CD4-positive, alpha-beta T cell (primary cell): ENCODE measurements at regions not wholly inside any gene's neighbourhood (a gene's known extent, or its start where the extent isn't known, plus 50 kb on each side); places are given as distances from the start of the nearest gene placed in this dataset.

Source experiments
- ATAC-seq: fragments of 200-7000 bp; cut with Tn5 transposase; one replicate; pipeline ENCODE4 v1.10.0; 2022; ENCODE audit warnings: mild to moderate bottlenecking; ENCODE audit not compliant: poor library complexity
- CTCF ChIA-PET: fragments of 350-600 bp; sonication (Branson Sonifier 250); formaldehyde crosslinking; loops from one replicate; lab custom pipeline; 2021; ENCODE audit warnings: antibody characterized with exemption, inconsistent platforms; lab: Charles Lee
- POLR2A ChIA-PET: fragments of 350-600 bp; sonication (Branson Sonifier 250); formaldehyde crosslinking; loops from one replicate; lab custom pipeline; 2021; ENCODE audit warnings: antibody characterized with exemption, inconsistent platforms; lab: Charles Lee
- DNase-seq, 14 experiments: peaks; one replicate each; pipeline ENCODE4 v3.0.0-alpha.2; 2013 to 2020; ENCODE audit warnings: mixed read lengths in 2 of 14
- H3K27ac ChIP-seq, 2 donors: one replicate each; pipeline versions ENCODE4 v1.5.1 to v1.7.0; 2013; ENCODE audit warnings: low read length in 2 of 2, low read depth in 1 of 2, mild to moderate bottlenecking in 1 of 2
- H3K27me3 ChIP-seq, 2 experiments: 1 replicate in 1 of 2; 2 replicates in 1 of 2; pipeline versions ENCODE4 v1.6.1 to v1.7.0; 2013; ENCODE audit warnings: low read length in 2 of 2, control low read depth in 1 of 2, mild to moderate bottlenecking in 1 of 2, moderate library complexity in 1 of 2; ENCODE audit not compliant: insufficient read depth in 2 of 2, control insufficient read depth in 1 of 2
- H3K36me3 ChIP-seq: one replicate; pipeline ENCODE4 v1.6.1; 2013; ENCODE audit warnings: low read length, control low read depth; ENCODE audit not compliant: insufficient read depth
- H3K4me1 ChIP-seq: one replicate; pipeline ENCODE4 v1.6.1; 2013; ENCODE audit warnings: low read length, control low read depth; ENCODE audit not compliant: insufficient read depth
- H3K4me3 ChIP-seq: one replicate; pipeline ENCODE4 v1.5.1; 2013; ENCODE audit warnings: mild to moderate bottlenecking, low read length, moderate library complexity
- H3K9me3 ChIP-seq, 2 experiments: 1 replicate in 1 of 2; 2 replicates in 1 of 2; pipeline versions ENCODE4 v1.6.1 to v1.7.0; 2013; ENCODE audit warnings: low read length in 2 of 2, mild to moderate bottlenecking in 2 of 2, control low read depth in 1 of 2, moderate library complexity in 1 of 2; ENCODE audit not compliant: control insufficient read depth in 1 of 2, insufficient read depth in 1 of 2
- H3K27ac Mint-ChIP-seq: one replicate; pipeline ENCODE4 v1.8.0; 2020; ENCODE audit warnings: mixed read lengths
- H3K27me3 Mint-ChIP-seq: one replicate; pipeline ENCODE4 v1.8.0; 2021; ENCODE audit warnings: mixed read lengths
- H3K36me3 Mint-ChIP-seq: one replicate; pipeline ENCODE4 v1.8.0; 2021; ENCODE audit warnings: low read depth, mixed read lengths
- H3K4me1 Mint-ChIP-seq: one replicate; pipeline ENCODE4 v1.8.0; 2021; ENCODE audit warnings: low read depth, mixed read lengths
- H3K4me3 Mint-ChIP-seq: one replicate; pipeline ENCODE4 v1.8.0; 2020; ENCODE audit warnings: mild to moderate bottlenecking, mixed read lengths
- H3K9me3 Mint-ChIP-seq: one replicate; pipeline ENCODE4 v1.8.0; 2020; ENCODE audit warnings: mixed read lengths
- CTCF ChIP-seq: fragments of 200-600 bp; IDR thresholded peaks from one replicate; pipeline ENCODE4 v1.8.0; 2022; ENCODE audit warnings: antibody characterized with exemption, mild to moderate bottlenecking
- intact Hi-C, 2 experiments: fragments of 100-400 bp; cut with DNase I in 1 of 2; cut with micrococcal nuclease in 1 of 2; formaldehyde crosslinking; loops; one replicate each; pipeline versions ENCODE4 v1.15.1 to v1.9.0; 2023 to 2025; cut with DNase I, micrococcal nuclease

- no peaks in the 10 kb centered on the region for H3K9me3 Mint-ChIP-seq
- TF ChIP-seq CTCF: no peak
- ChIA-PET POLR2A (no interaction called here), CTCF (no interaction called here)
- Histone ChIP-seq H3K27me3 (no peaks in the 10 kb centered on the region), H3K36me3 (no peaks in the 10 kb centered on the region), H3K4me1 (no peaks in the 10 kb centered on the region), H3K4me3 (no peak overlapping the region), H3K27ac (no peak overlapping the region), H3K9me3 (peaks cover 0 to 4% of the 10 kb centered on the region in 2 experiments)
- no peak overlapping the region for H3K4me3 Mint-ChIP-seq
- no peaks in the 10 kb centered on the region for H3K36me3 Mint-ChIP-seq
- intact Hi-C loops: no loop called here
- no peak for DNase-seq
- no peak overlapping the region for H3K27ac Mint-ChIP-seq
- H3K27me3 Mint-ChIP-seq: no peaks in the 10 kb centered on the region
- ATAC-seq: no peak
- H3K4me1 Mint-ChIP-seq: no peaks in the 10 kb centered on the region
Observed at GRCh38 chr18:56224669-56225561, 413.5 kb downstream of the TXNL1 start.

GRCh38 chr18:56221195-56222065 is 417.0 kb downstream of the TXNL1 start:
- ATAC-seq (no peak), DNase-seq (no peak)
- Mint-ChIP-seq H3K27me3 (no peaks in the 10 kb centered on the region), H3K4me1 (no peaks in the 10 kb centered on the region), H3K9me3 (no peaks in the 10 kb centered on the region), H3K36me3 (no peaks in the 10 kb centered on the region), H3K27ac (no peak overlapping the region), H3K4me3 (no peak overlapping the region)
- intact Hi-C loops: no loop called here
- no peak for TF ChIP-seq CTCF
- no peaks in the 10 kb centered on the region for H3K27me3 ChIP-seq
- H3K9me3 ChIP-seq: peaks cover 0 to 4% of the 10 kb centered on the region in 2 experiments
- no peak overlapping the region for H3K4me3 ChIP-seq
- H3K36me3 ChIP-seq: no peaks in the 10 kb centered on the region
- CTCF ChIA-PET: no interaction called here
- no peak overlapping the region for H3K27ac ChIP-seq
- POLR2A ChIA-PET: no interaction called here
- no peaks in the 10 kb centered on the region for H3K4me1 ChIP-seq

- H3K9me3 Mint-ChIP-seq: no peaks in the 10 kb centered on the region
- H3K27ac ChIP-seq: no peak overlapping the region
- no peak overlapping the region for H3K4me3 ChIP-seq
- TF ChIP-seq CTCF: no peak
- H3K9me3 ChIP-seq: peaks cover 0 to 4% of the 10 kb centered on the region in 2 experiments
- intact Hi-C loops: no loop called here
- POLR2A ChIA-PET: no interaction called here
- H3K36me3 Mint-ChIP-seq: no peaks in the 10 kb centered on the region
- no peaks in the 10 kb centered on the region for H3K4me1 ChIP-seq
- no peak for DNase-seq
- no peak overlapping the region for H3K4me3 Mint-ChIP-seq
- no peaks in the 10 kb centered on the region for H3K27me3 ChIP-seq
- no peaks in the 10 kb centered on the region for H3K4me1 Mint-ChIP-seq
- no peaks in the 10 kb centered on the region for H3K36me3 ChIP-seq
- no peaks in the 10 kb centered on the region for H3K27me3 Mint-ChIP-seq
- CTCF ChIA-PET: no interaction called here
- no peak overlapping the region for H3K27ac Mint-ChIP-seq
- ATAC-seq: no peak
Observed at GRCh38 chr18:56217406-56217805, 421.0 kb downstream of the TXNL1 start.
